Fibroblast of lung (primary cell): ENCODE measurements at regions not wholly inside any gene's neighbourhood (a gene's known extent, or its start where the extent isn't known, plus 50 kb on each side); places are given as distances from the start of the nearest gene placed in this dataset.

Source experiments
- DNase-seq, 2 donors: peaks; one replicate each; pipeline versions ENCODE4 v3.0.0 to v3.0.0-alpha.2; 2010; ENCODE audit warnings: low read depth in 2 of 2
- H2AFZ ChIP-seq: 2 replicates; pipeline ENCODE4 v1.5.1; 2012; ENCODE audit warnings: low read length, control low read depth, inconsistent platforms
- H3K27ac ChIP-seq: 2 replicates; pipeline ENCODE4 v1.5.1; 2011; ENCODE audit warnings: low read length, control low read depth; ENCODE audit not compliant: insufficient read depth
- H3K27me3 ChIP-seq: 2 replicates; pipeline ENCODE4 v1.5.1; 2011; ENCODE audit warnings: mild to moderate bottlenecking, low read length; ENCODE audit not compliant: control insufficient read depth, insufficient read depth
- H3K36me3 ChIP-seq: 2 replicates; pipeline ENCODE4 v1.5.1; 2011; ENCODE audit warnings: low read length; ENCODE audit not compliant: control insufficient read depth, insufficient read depth
- H3K4me1 ChIP-seq: 2 replicates; pipeline ENCODE4 v1.5.1; 2011; ENCODE audit warnings: low read length; ENCODE audit not compliant: control insufficient read depth, insufficient read depth; ENCODE audit errors: extremely low read depth
- H3K4me2 ChIP-seq: 2 replicates; pipeline ENCODE4 v1.5.1; 2011; ENCODE audit warnings: low read length, control low read depth; ENCODE audit not compliant: insufficient read depth; ENCODE audit errors: extremely low read depth
- H3K4me3 ChIP-seq, 4 experiments: fragments of 200-600 bp in 1 of 4; sonication (generic) in 1 of 4; replicated peaks in 1 of 4; 2 replicates each; pipeline ENCODE4 v1.5.1; 2011 to 2016; ENCODE audit warnings: low read length in 4 of 4, low read depth in 3 of 4, mild to moderate bottlenecking in 3 of 4, control low read depth in 2 of 4, inconsistent platforms in 1 of 4, mixed read lengths in 1 of 4; ENCODE audit not compliant: insufficient read depth in 1 of 4; ENCODE audit errors: control extremely low read depth in 1 of 4
- H3K79me2 ChIP-seq: 2 replicates; pipeline ENCODE4 v1.5.1; 2012; ENCODE audit warnings: mild to moderate bottlenecking, low read length, inconsistent platforms; ENCODE audit not compliant: control insufficient read depth, insufficient read depth
- H3K9ac ChIP-seq: 2 replicates; pipeline ENCODE4 v1.5.1; 2011; ENCODE audit warnings: mild to moderate bottlenecking, low read length, control low read depth; ENCODE audit not compliant: insufficient read depth
- H3K9me3 ChIP-seq: 2 replicates; pipeline ENCODE4 v1.5.1; 2012; ENCODE audit warnings: low read depth, low read length; ENCODE audit not compliant: control insufficient read depth, insufficient read depth
- H4K20me1 ChIP-seq: 2 replicates; pipeline ENCODE4 v1.5.1; 2011; ENCODE audit warnings: low read length; ENCODE audit not compliant: control insufficient read depth, insufficient read depth; ENCODE audit errors: extremely low read depth
- CTCF ChIP-seq, 2 donors: IDR thresholded peaks in 1 of 2; conservative IDR thresholded peaks in 1 of 2; 1 replicate in 1 of 2; 2 replicates in 1 of 2; pipeline ENCODE4 v1.5.1; 2011 to 2012; ENCODE audit warnings: low read length in 2 of 2, control low read depth in 1 of 2, inconsistent platforms in 1 of 2, low read depth in 1 of 2, mild to moderate bottlenecking in 1 of 2
- EZH2 ChIP-seq: IDR thresholded peaks from 2 replicates; pipeline ENCODE4 v1.5.1; 2012; ENCODE audit warnings: low read length, control low read depth, mild to moderate bottlenecking; ENCODE audit errors: missing control alignments

- Histone ChIP-seq H3K4me3 (no peak overlapping the region), H4K20me1 (no peaks in the 10 kb centered on the region), H3K9ac (no peak overlapping the region), H3K79me2 (no peaks in the 10 kb centered on the region), H2AFZ (no peak overlapping the region), H3K9me3 (no peaks in the 10 kb centered on the region), H3K36me3 (no peaks in the 10 kb centered on the region), H3K27ac (no peak overlapping the region), H3K4me2 (no peak overlapping the region), H3K4me1 (no peaks in the 10 kb centered on the region), H3K27me3 (no peaks in the 10 kb centered on the region)
- DNase-seq, result no peak
- no peak for TF ChIP-seq EZH2
- no peak for TF ChIP-seq CTCF (conservative IDR thresholded peaks at IDR 0.05 in 1 of 2, IDR thresholded peaks at IDR 0.05 in 1 of 2; ENCODE audit: low read depth in 1 of 2, low read length in 2 of 2)
These were observed 449.9 kb downstream of the MATN1 start for GRCh38 chr1:30273456-30273855.

- H3K9me3 ChIP-seq, result no peaks in the 10 kb centered on the region
- H3K36me3 ChIP-seq, result no peaks in the 10 kb centered on the region
- H3K9ac ChIP-seq, result no peak overlapping the region
- H3K27me3 ChIP-seq, result no peaks in the 10 kb centered on the region
- H2AFZ ChIP-seq, result no peak overlapping the region
- H3K79me2 ChIP-seq, result no peaks in the 10 kb centered on the region
- no peak for DNase-seq
- no peaks in the 10 kb centered on the region for H4K20me1 ChIP-seq
- H3K4me1 ChIP-seq, result no peaks in the 10 kb centered on the region
- H3K27ac ChIP-seq, result no peak overlapping the region
- TF ChIP-seq CTCF (conservative IDR thresholded peaks at IDR 0.05 in 1 of 2, IDR thresholded peaks at IDR 0.05 in 1 of 2; ENCODE audit: low read depth in 1 of 2, low read length in 2 of 2) (no peak), EZH2 (no peak)
- no peak overlapping the region for H3K4me2 ChIP-seq
- H3K4me3 ChIP-seq, result no peak overlapping the region
These were observed 450.4 kb downstream of the MATN1 start for GRCh38 chr1:30273021-30273325.

GRCh38 chr1:30272277-30273020 is 450.9 kb downstream of the MATN1 start:
- H3K4me1 ChIP-seq, result no peaks in the 10 kb centered on the region
- no peaks in the 10 kb centered on the region for H3K36me3 ChIP-seq
- H3K79me2 ChIP-seq, result no peaks in the 10 kb centered on the region
- no peak overlapping the region for H2AFZ ChIP-seq
- no peak overlapping the region for H3K4me3 ChIP-seq
- H3K4me2 ChIP-seq, result no peak overlapping the region
- H3K9ac ChIP-seq, result no peak overlapping the region
- no peak for DNase-seq
- no peaks in the 10 kb centered on the region for H3K9me3 ChIP-seq
- TF ChIP-seq EZH2 (no peak), CTCF (conservative IDR thresholded peaks at IDR 0.05 in 1 of 2, IDR thresholded peaks at IDR 0.05 in 1 of 2; ENCODE audit: low read depth in 1 of 2, low read length in 2 of 2) (no peak)
- no peaks in the 10 kb centered on the region for H3K27me3 ChIP-seq
- H4K20me1 ChIP-seq, result no peaks in the 10 kb centered on the region
- no peak overlapping the region for H3K27ac ChIP-seq
